Spinal cord (tissue), 9 donors: ENCODE measurements at regions not wholly inside any gene's neighbourhood (a gene's known extent, or its start where the extent isn't known, plus 50 kb on each side); places are given as distances from the start of the nearest gene placed in this dataset.
"Not testable (repeated sequence)": the region's sequence is repeated elsewhere in the genome, so short reads cannot be mapped to it uniquely, and the experiment has no call there.

Experiments
- DNase-seq, 6 donors: peaks; one replicate each; pipeline versions ENCODE4 v3.0.0 to v3.0.0-alpha.2; 2013 to 2015; ENCODE audit warnings: low spot score in 6 of 6, low read depth in 4 of 6
- H3K27ac ChIP-seq: one replicate; pipeline ENCODE4 v1.5.1; 2013; ENCODE audit warnings: low read depth, low read length, control low read depth
- H3K27me3 ChIP-seq: one replicate; pipeline ENCODE4 v1.6.1; 2013; ENCODE audit warnings: low read length; ENCODE audit not compliant: control insufficient read depth, insufficient read depth
- H3K36me3 ChIP-seq: one replicate; pipeline ENCODE4 v1.6.1; 2013; ENCODE audit warnings: low read length; ENCODE audit not compliant: control insufficient read depth, insufficient read depth
- H3K4me1 ChIP-seq: one replicate; pipeline ENCODE4 v1.6.1; 2013; ENCODE audit warnings: low read length; ENCODE audit not compliant: control insufficient read depth, insufficient read depth
- H3K4me3 ChIP-seq: one replicate; pipeline ENCODE4 v1.5.1; 2013; ENCODE audit warnings: low read depth, low read length, control low read depth
- H3K9me3 ChIP-seq: one replicate; pipeline ENCODE4 v1.6.1; 2013; ENCODE audit warnings: low read length; ENCODE audit not compliant: control insufficient read depth, insufficient read depth
- WGBS: methylation state at CpG from one replicate; pipeline ENCODE4 v1.1.5; 2013; ENCODE audit warnings: missing lambda C conversion rate; ENCODE audit not compliant: insufficient coverage; 5-methylcytosine and 5-hydroxymethylcytosine counted together
- donor health status: healthy.

- H3K36me3 ChIP-seq, DNase-seq, H3K4me3 ChIP-seq, H3K4me1 ChIP-seq, H3K27me3 ChIP-seq, H3K9me3 ChIP-seq, H3K27ac ChIP-seq: not testable (repeated sequence)
- 92% methylated on average over 2 of the region's 6 CpGs for WGBS
Observed at GRCh38 chr21:38120679-38120983, 136.2 kb upstream of the KCNJ15 start.

- no peaks in the 10 kb centered on the region for H3K4me1 ChIP-seq
- WGBS: 91% methylated on average over 30 of the region's 32 CpGs
- no peak for DNase-seq
- no peaks in the 10 kb centered on the region for H3K36me3 ChIP-seq
- no peaks in the 10 kb centered on the region for H3K27me3 ChIP-seq
- no peak overlapping the region for H3K4me3 ChIP-seq
- H3K9me3 ChIP-seq: no peaks in the 10 kb centered on the region
- no peak overlapping the region for H3K27ac ChIP-seq
Observed at GRCh38 chr21:38120984-38121855, 135.6 kb upstream of the KCNJ15 start.

GRCh38 chr21:38121888-38122720 is 134.7 kb upstream of the KCNJ15 start:
- H3K27ac ChIP-seq: no peak overlapping the region
- H3K27me3 ChIP-seq: no peaks in the 10 kb centered on the region
- no peak overlapping the region for H3K4me3 ChIP-seq
- DNase-seq: peak in 1 of 6 donors; percentile 68
- 97% methylated on average over 3 of the region's 7 CpGs for WGBS
- H3K36me3 ChIP-seq: no peaks in the 10 kb centered on the region
- H3K9me3 ChIP-seq: no peaks in the 10 kb centered on the region
- H3K4me1 ChIP-seq: no peaks in the 10 kb centered on the region

GRCh38 chr21:38123626-38124025 is 133.2 kb upstream of the KCNJ15 start:
- 92% methylated on average over 2 of the region's 5 CpGs for WGBS
- Histone ChIP-seq H3K27ac (no peak overlapping the region), H3K4me1 (no peaks in the 10 kb centered on the region), H3K4me3 (no peak overlapping the region), H3K9me3 (no peaks in the 10 kb centered on the region), H3K27me3 (no peaks in the 10 kb centered on the region), H3K36me3 (no peaks in the 10 kb centered on the region)
- DNase-seq: no peak

- H3K4me3 ChIP-seq: no peak overlapping the region
- 0% methylated on average over 4 of the region's 8 CpGs for WGBS
- no peaks in the 10 kb centered on the region for H3K9me3 ChIP-seq
- H3K36me3 ChIP-seq: no peaks in the 10 kb centered on the region
- DNase-seq: peak; percentile 19 to 91 (median 42)
- no peaks in the 10 kb centered on the region for H3K27me3 ChIP-seq
- no peaks in the 10 kb centered on the region for H3K4me1 ChIP-seq
- no peak overlapping the region for H3K27ac ChIP-seq
Observed at GRCh38 chr21:38126666-38127303, 130.0 kb upstream of the KCNJ15 start.

GRCh38 chr21:38129711-38130110 is 127.1 kb upstream of the KCNJ15 start:
- no peaks in the 10 kb centered on the region for H3K9me3 ChIP-seq
- no peak overlapping the region for H3K27ac ChIP-seq
- H3K27me3 ChIP-seq: no peaks in the 10 kb centered on the region
- no peaks in the 10 kb centered on the region for H3K36me3 ChIP-seq
- no peak overlapping the region for H3K4me3 ChIP-seq
- DNase-seq: no peak
- 100% methylated on average over 1 of the region's 1 CpG for WGBS
- no peaks in the 10 kb centered on the region for H3K4me1 ChIP-seq

- Histone ChIP-seq H3K27me3 (no peaks in the 10 kb centered on the region), H3K4me1 (no peaks in the 10 kb centered on the region), H3K36me3 (no peaks in the 10 kb centered on the region), H3K27ac (no peak overlapping the region), H3K9me3 (no peaks in the 10 kb centered on the region), H3K4me3 (no peak overlapping the region)
- DNase-seq: peak in 1 of 6 donors; percentile 70
- 53% methylated on average over 2 of the region's 3 CpGs for WGBS
Observed at GRCh38 chr21:38133240-38133639, 123.6 kb upstream of the KCNJ15 start.

- Histone ChIP-seq H3K4me1 (no peaks in the 10 kb centered on the region), H3K36me3 (no peaks in the 10 kb centered on the region), H3K27ac (no peak overlapping the region), H3K27me3 (no peaks in the 10 kb centered on the region), H3K4me3 (no peak overlapping the region), H3K9me3 (no peaks in the 10 kb centered on the region)
- no CpG with 5 or more reads among the region's 3 CpGs for WGBS
- DNase-seq: no peak
Observed at GRCh38 chr21:38134084-38134873, 122.5 kb upstream of the KCNJ15 start.

- DNase-seq: no peak
- no peak overlapping the region for H3K27ac ChIP-seq
- no peak overlapping the region for H3K4me3 ChIP-seq
- H3K27me3 ChIP-seq: no peaks in the 10 kb centered on the region
- no peaks in the 10 kb centered on the region for H3K36me3 ChIP-seq
- no peaks in the 10 kb centered on the region for H3K9me3 ChIP-seq
- peaks cover 4% of the 10 kb centered on the region for H3K4me1 ChIP-seq
Observed at GRCh38 chr21:38136201-38136600, 120.6 kb upstream of the KCNJ15 start.
